PC-9 (cell line): ENCODE measurements at regions not wholly inside any gene's neighbourhood (a gene's known extent, or its start where the extent isn't known, plus 50 kb on each side); places are given as distances from the start of the nearest gene placed in this dataset.

Experiments used
- CTCF ChIP-seq: fragments of 200-600 bp; sonication (generic); conservative IDR thresholded peaks from 2 replicates; pipeline ENCODE4 v1.6.1; 2017; ENCODE audit warnings: mixed run types, antibody characterized with exemption, mild to moderate bottlenecking, moderate library complexity
- EZH2 ChIP-seq: fragments of 200-600 bp; sonication (generic); IDR thresholded peaks from 2 replicates; pipeline ENCODE4 v1.8.0; 2017; ENCODE audit warnings: antibody characterized with exemption, low read depth

- TF ChIP-seq CTCF (no peak), EZH2 (no peak)
Observed at GRCh38 chr2:49836017-49836416, 681.7 kb upstream of the FSHR start.
